A673 (cell line): ENCODE measurements at regions not wholly inside any gene's neighbourhood (a gene's known extent, or its start where the extent isn't known, plus 50 kb on each side); places are given as distances from the start of the nearest gene placed in this dataset.

Experiments
- BruUV-seq: library from RNA; stranded (reverse); fragments of 400-500 nt; replicated peaks from 2 replicates; lab custom pipeline; 2021; lab: Mats Ljungman, UMichigan
- CTCF ChIA-PET: fragments of 300-600 bp; sonication (Branson Sonifier 250); formaldehyde crosslinking; loops from one replicate; lab custom pipeline; 2022; ENCODE audit warnings: antibody characterized with exemption; lab: Charles Lee
- POLR2A ChIA-PET: fragments of 300-600 bp; sonication (Branson Sonifier 250); formaldehyde crosslinking; loops from one replicate; lab custom pipeline; 2022; ENCODE audit warnings: antibody characterized with exemption; ENCODE audit not compliant: low non-redundant PET; lab: Charles Lee
- DNase-seq: peaks from one replicate; pipeline ENCODE4 v3.0.0-alpha.2; 2015; ENCODE audit warnings: low spot score
- H3K27ac ChIP-seq: fragments of 200-600 bp; sonication (generic); 2 replicates; pipeline ENCODE4 v1.5.1; 2016; ENCODE audit warnings: mixed run types, low read depth, mild to moderate bottlenecking, mixed read lengths, antibody characterized with exemption, low read length; ENCODE audit not compliant: poor library complexity, severe bottlenecking
- H3K27me3 ChIP-seq: fragments of 200-600 bp; sonication (generic); replicated peaks from 2 replicates; pipeline ENCODE4 v1.6.1; 2017; ENCODE audit warnings: mixed run types, low read depth, mild to moderate bottlenecking, mixed read lengths, antibody characterized with exemption, low read length; ENCODE audit not compliant: insufficient read depth, poor library complexity
- H3K36me3 ChIP-seq: fragments of 200-600 bp; sonication (generic); 2 replicates; pipeline ENCODE4 v1.6.1; 2016; ENCODE audit warnings: mixed run types, mild to moderate bottlenecking, mixed read lengths, antibody characterized with exemption, low read length; ENCODE audit not compliant: insufficient read depth, poor library complexity, severe bottlenecking
- H3K4me1 ChIP-seq: fragments of 200-600 bp; sonication (generic); 2 replicates; pipeline ENCODE4 v1.6.1; 2017; ENCODE audit warnings: mixed run types, mild to moderate bottlenecking, mixed read lengths, antibody characterized with exemption, low read length; ENCODE audit not compliant: insufficient read depth, poor library complexity, severe bottlenecking
- H3K4me3 ChIP-seq: fragments of 200-600 bp; sonication (generic); 2 replicates; pipeline ENCODE4 v1.5.1; 2016; ENCODE audit warnings: low read depth, mixed run types, mild to moderate bottlenecking, mixed read lengths, low read length; ENCODE audit not compliant: poor library complexity, severe bottlenecking
- H3K9me3 ChIP-seq: fragments of 200-600 bp; sonication (generic); 2 replicates; pipeline ENCODE4 v1.6.1; 2016; ENCODE audit warnings: mixed run types, low read depth, mild to moderate bottlenecking, mixed read lengths, antibody characterized with exemption, low read length; ENCODE audit not compliant: poor library complexity, severe bottlenecking
- EZH2 ChIP-seq: fragments of 200-600 bp; sonication (generic); IDR thresholded peaks from 2 replicates; pipeline ENCODE4 v1.6.1; 2017; ENCODE audit warnings: borderline replicate concordance, low read depth, mild to moderate bottlenecking, mixed read lengths, antibody characterized with exemption, low read length; ENCODE audit not compliant: poor library complexity, severe bottlenecking
- intact Hi-C: fragments of 100-400 bp; cut with micrococcal nuclease; formaldehyde crosslinking; loops from one replicate; pipeline ENCODE4 v1.10.0; 2022; ENCODE audit not compliant: unreplicated experiment
- TF ChIP-seq, protein P1 (sequence below): fragments of 300-800, 200-600 bp; sonication (generic); conservative IDR thresholded peaks from 2 replicates; pipeline ENCODE4 v1.5.1; 2017; ENCODE audit warnings: low read depth, mild to moderate bottlenecking, antibody characterized with exemption, low read length, moderate library complexity, mixed read lengths

- POLR2A ChIA-PET: no interaction called here
- H3K27me3 ChIP-seq: peaks cover 5% of the 10 kb centered on the region
Observed at GRCh38 chr20:60123096-60123495, 164.9 kb downstream of the CDH26 start.

DNA sequence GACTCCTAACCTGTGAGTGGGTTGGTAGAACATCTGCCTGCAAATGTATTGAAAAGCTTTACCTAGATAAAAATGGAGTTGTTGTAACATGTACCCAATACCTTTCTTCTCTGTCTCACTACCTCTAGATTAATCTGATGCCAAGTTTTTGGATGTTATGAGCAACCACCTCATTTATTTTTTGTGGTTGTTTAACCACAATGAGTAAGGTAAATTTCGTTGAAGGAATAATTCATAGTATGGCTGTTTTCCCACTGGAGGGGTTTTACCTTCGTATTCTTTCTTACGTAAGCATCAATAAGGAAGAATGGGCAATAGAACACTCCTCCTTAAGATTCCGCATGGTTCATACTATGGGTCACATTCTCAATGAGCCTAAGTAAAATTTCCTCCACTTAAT is 165.4 kb downstream of the CDH26 start:
- ChIA-PET POLR2A (no interaction called here), CTCF (no interaction called here)
- H3K36me3 ChIP-seq: no peaks in the 10 kb centered on the region
- H3K27me3 ChIP-seq: no peaks in the 10 kb centered on the region
- H3K4me3 ChIP-seq: no peak overlapping the region
- no peak for DNase-seq
- H3K4me1 ChIP-seq: no peaks in the 10 kb centered on the region
- BruUV-seq: no TSS peak
- TF ChIP-seq, protein P1, sequence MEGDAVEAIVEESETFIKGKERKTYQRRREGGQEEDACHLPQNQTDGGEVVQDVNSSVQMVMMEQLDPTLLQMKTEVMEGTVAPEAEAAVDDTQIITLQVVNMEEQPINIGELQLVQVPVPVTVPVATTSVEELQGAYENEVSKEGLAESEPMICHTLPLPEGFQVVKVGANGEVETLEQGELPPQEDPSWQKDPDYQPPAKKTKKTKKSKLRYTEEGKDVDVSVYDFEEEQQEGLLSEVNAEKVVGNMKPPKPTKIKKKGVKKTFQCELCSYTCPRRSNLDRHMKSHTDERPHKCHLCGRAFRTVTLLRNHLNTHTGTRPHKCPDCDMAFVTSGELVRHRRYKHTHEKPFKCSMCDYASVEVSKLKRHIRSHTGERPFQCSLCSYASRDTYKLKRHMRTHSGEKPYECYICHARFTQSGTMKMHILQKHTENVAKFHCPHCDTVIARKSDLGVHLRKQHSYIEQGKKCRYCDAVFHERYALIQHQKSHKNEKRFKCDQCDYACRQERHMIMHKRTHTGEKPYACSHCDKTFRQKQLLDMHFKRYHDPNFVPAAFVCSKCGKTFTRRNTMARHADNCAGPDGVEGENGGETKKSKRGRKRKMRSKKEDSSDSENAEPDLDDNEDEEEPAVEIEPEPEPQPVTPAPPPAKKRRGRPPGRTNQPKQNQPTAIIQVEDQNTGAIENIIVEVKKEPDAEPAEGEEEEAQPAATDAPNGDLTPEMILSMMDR: no peak
- no peak for TF ChIP-seq EZH2
- no peak overlapping the region for H3K27ac ChIP-seq
- intact Hi-C loops: no loop called here
- H3K9me3 ChIP-seq: no peaks in the 10 kb centered on the region

More at GRCh38 chr20:60123096-60123495, 164.9 kb downstream of the CDH26 start:
- H3K4me1 ChIP-seq: no peaks in the 10 kb centered on the region
- no TSS peak for BruUV-seq
- H3K27ac ChIP-seq: no peak overlapping the region
- CTCF ChIA-PET: no interaction called here
- no peaks in the 10 kb centered on the region for H3K9me3 ChIP-seq
- TF ChIP-seq, protein P1: no peak
- no peak for TF ChIP-seq EZH2
- H3K36me3 ChIP-seq: no peaks in the 10 kb centered on the region
- no peak for DNase-seq
- no peak overlapping the region for H3K4me3 ChIP-seq
- intact Hi-C loops: no loop called here

GRCh38 chr20:60124776-60125381 is 166.7 kb downstream of the CDH26 start:
- ChIA-PET CTCF (no interaction called here), POLR2A (no interaction called here)
- H3K4me3 ChIP-seq: no peak overlapping the region
- DNase-seq: no peak
- TF ChIP-seq, protein P1: no peak
- no peak for TF ChIP-seq EZH2
- no peaks in the 10 kb centered on the region for H3K4me1 ChIP-seq
- H3K36me3 ChIP-seq: no peaks in the 10 kb centered on the region
- intact Hi-C loops: no loop called here
- H3K27ac ChIP-seq: no peak overlapping the region
- H3K9me3 ChIP-seq: no peaks in the 10 kb centered on the region
- no TSS peak for BruUV-seq
- H3K27me3 ChIP-seq: no peaks in the 10 kb centered on the region
